RWPE2 (cell line): ENCODE measurements at regions not wholly inside any gene's neighbourhood (a gene's known extent, or its start where the extent isn't known, plus 50 kb on each side); places are given as distances from the start of the nearest gene placed in this dataset.

Experiments used
- ATAC-seq: fragments of 200-7000 bp; cut with Tn5 transposase; 3 replicates; pipeline ENCODE4 v1.9.1; 2021; ENCODE audit warnings: low read depth
- DNase-seq: peaks from one replicate; pipeline ENCODE4 v3.0.0-alpha.2; 2020; ENCODE audit warnings: low spot score
- H3K27ac ChIP-seq: fragments of 450-650 bp; 2 replicates; pipeline ENCODE4 v1.5.1; 2017; ENCODE audit warnings: mild to moderate bottlenecking; ENCODE audit not compliant: poor library complexity, severe bottlenecking
- H3K27me3 ChIP-seq: fragments of 250-450 bp; sonication (Bioruptor Pico); 2 replicates; pipeline ENCODE4 v1.5.1; 2021; ENCODE audit warnings: mild to moderate bottlenecking, moderate library complexity; ENCODE audit not compliant: insufficient read depth, poor library complexity, severe bottlenecking
- H3K36me3 ChIP-seq: fragments of 250-450 bp; sonication (Bioruptor Pico); 2 replicates; pipeline ENCODE4 v1.5.1; 2020; ENCODE audit warnings: low read depth, mild to moderate bottlenecking, moderate library complexity
- H3K4me1 ChIP-seq: fragments of 250-450 bp; sonication (Bioruptor Pico); 2 replicates; pipeline ENCODE4 v1.5.1; 2021; ENCODE audit warnings: mild to moderate bottlenecking, moderate library complexity; ENCODE audit not compliant: insufficient read depth, poor library complexity, severe bottlenecking
- H3K4me3 ChIP-seq: fragments of 250-450 bp; sonication (Bioruptor Pico); 2 replicates; pipeline ENCODE4 v1.5.1; 2021; ENCODE audit warnings: mild to moderate bottlenecking, moderate library complexity; ENCODE audit not compliant: severe bottlenecking
- H3K9me3 ChIP-seq: fragments of 250-450 bp; sonication (Bioruptor Pico); 2 replicates; pipeline ENCODE4 v1.5.1; 2021; ENCODE audit warnings: mild to moderate bottlenecking, moderate library complexity; ENCODE audit not compliant: severe bottlenecking
- TF ChIP-seq, protein P1 (sequence below): fragments of 450-650 bp; IDR thresholded peaks from one replicate; pipeline ENCODE4 v1.5.1; 2017; ENCODE audit warnings: mild to moderate bottlenecking, moderate library complexity; ENCODE audit not compliant: poor library complexity, severe bottlenecking

DNA sequence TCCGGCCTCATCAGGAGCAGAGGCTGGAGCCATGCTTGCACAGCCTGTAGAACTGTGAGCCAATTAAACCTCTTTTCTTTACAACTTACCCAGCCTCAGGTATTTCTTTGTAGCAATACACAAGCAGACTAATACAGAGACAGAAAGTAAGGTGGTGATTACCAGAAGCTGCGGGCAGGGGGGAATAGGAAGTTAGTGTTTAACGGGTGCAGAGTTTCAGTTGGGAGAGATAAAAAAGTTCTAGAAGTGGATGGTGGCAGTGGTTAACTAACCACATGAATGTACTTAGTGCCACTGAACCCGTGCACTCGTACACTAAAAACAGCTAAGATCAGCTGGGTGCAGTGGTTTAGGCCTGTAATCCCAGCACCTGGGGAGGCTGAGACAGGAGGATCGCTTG is 80.4 kb upstream of the TARDBP start:
- TF ChIP-seq, protein P1, sequence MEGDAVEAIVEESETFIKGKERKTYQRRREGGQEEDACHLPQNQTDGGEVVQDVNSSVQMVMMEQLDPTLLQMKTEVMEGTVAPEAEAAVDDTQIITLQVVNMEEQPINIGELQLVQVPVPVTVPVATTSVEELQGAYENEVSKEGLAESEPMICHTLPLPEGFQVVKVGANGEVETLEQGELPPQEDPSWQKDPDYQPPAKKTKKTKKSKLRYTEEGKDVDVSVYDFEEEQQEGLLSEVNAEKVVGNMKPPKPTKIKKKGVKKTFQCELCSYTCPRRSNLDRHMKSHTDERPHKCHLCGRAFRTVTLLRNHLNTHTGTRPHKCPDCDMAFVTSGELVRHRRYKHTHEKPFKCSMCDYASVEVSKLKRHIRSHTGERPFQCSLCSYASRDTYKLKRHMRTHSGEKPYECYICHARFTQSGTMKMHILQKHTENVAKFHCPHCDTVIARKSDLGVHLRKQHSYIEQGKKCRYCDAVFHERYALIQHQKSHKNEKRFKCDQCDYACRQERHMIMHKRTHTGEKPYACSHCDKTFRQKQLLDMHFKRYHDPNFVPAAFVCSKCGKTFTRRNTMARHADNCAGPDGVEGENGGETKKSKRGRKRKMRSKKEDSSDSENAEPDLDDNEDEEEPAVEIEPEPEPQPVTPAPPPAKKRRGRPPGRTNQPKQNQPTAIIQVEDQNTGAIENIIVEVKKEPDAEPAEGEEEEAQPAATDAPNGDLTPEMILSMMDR, result no peak
- DNase-seq (no peak), ATAC-seq (no peak)
- H3K36me3 ChIP-seq, result no peaks in the 10 kb centered on the region
- H3K4me3 ChIP-seq, result no peak overlapping the region
- H3K27me3 ChIP-seq, result no peaks in the 10 kb centered on the region
- H3K27ac ChIP-seq, result no peak overlapping the region
- peaks cover 6% of the 10 kb centered on the region for H3K9me3 ChIP-seq
- no peaks in the 10 kb centered on the region for H3K4me1 ChIP-seq

DNA sequence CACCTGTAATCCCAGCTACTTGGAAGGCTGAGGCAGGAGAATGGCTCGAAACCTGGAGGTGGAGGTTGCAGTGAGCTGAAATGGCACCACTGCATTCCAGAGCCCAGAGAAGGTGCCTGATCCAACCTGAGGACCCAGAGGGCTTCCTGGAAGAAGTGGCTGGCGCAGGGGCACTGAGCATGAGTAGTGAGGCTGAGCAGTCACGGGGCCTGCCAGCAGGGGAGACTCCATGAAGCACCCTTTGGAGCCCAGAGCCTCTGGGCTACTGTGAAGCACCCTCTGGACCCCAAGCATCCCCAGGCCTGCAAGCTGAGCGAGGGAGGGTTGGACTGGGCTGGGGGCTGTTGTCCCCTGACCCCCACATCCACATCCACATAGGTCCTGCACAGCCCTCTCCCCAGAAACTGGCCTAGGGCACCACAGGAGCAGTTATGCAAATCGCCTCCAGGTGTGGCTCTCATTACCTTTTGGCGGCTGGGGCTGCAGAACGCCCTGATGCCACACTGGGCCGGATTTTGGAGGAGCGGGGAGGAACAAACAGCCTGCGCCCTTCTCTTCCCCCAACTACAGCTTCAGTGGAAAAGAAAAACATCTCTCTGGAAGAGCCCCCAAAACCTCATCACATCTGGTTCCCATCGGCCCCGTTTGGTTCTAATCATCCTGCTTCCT is 78.2 kb upstream of the TARDBP start:
- Histone ChIP-seq H3K36me3 (no peaks in the 10 kb centered on the region), H3K9me3 (no peaks in the 10 kb centered on the region), H3K27me3 (no peaks in the 10 kb centered on the region), H3K4me1 (no peaks in the 10 kb centered on the region), H3K4me3 (no peak overlapping the region), H3K27ac (no peak overlapping the region)
- no peak for ATAC-seq
- TF ChIP-seq, protein P1, result no peak
- no peak for DNase-seq

DNA sequence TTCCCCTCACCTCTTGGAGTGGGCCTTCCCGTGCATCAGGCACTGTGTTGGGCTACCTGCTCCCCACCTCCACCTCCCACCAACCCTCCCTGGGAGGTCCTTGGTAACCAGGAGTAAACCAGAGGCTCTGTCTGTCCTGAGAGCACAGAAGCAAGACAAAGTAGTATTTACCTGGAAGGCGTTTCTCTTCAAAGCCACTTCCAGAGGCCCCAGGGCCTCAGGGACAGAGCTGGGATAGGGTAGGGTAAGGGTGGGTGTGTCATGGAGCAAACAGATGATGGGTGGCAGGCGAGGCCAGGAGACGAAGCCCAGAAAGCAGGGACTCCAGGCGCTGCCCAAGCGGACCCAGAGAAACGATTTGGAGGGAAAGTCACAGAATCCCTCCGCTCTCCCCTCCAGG is 77.2 kb upstream of the TARDBP start:
- H3K36me3 ChIP-seq, result no peaks in the 10 kb centered on the region
- H3K4me3 ChIP-seq, result no peak overlapping the region
- H3K4me1 ChIP-seq, result no peaks in the 10 kb centered on the region
- ATAC-seq (no peak), DNase-seq (no peak)
- H3K27me3 ChIP-seq, result no peaks in the 10 kb centered on the region
- no peaks in the 10 kb centered on the region for H3K9me3 ChIP-seq
- TF ChIP-seq, protein P1, result no peak
- H3K27ac ChIP-seq, result no peak overlapping the region

DNA sequence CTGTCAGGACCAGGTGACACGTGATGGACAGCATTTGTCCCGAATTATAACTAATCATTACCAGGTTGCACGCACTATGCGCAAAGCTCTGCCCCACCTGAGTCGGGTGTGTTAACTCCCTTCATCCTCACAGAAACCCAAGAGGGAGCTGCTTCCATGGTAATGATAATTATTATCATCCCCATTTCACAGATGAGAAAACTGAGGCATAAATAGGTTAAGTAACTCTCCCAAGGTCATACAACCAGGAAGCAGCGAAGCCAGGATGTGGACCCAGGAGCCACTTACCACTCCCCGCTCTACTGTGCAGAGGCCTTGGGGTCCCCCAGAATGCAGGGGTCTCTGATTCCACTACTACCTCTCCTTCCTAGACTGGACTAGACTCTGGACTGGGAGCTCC is 76.7 kb upstream of the TARDBP start:
- H3K4me3 ChIP-seq, result no peak overlapping the region
- no peaks in the 10 kb centered on the region for H3K27me3 ChIP-seq
- TF ChIP-seq, protein P1, result no peak
- no peak overlapping the region for H3K27ac ChIP-seq
- no peaks in the 10 kb centered on the region for H3K9me3 ChIP-seq
- ATAC-seq, result no peak
- DNase-seq, result no peak
- no peaks in the 10 kb centered on the region for H3K36me3 ChIP-seq
- H3K4me1 ChIP-seq, result no peaks in the 10 kb centered on the region
